Right atrium auricular region (tissue), 2 donors: ENCODE measurements at regions not wholly inside any gene's neighbourhood (a gene's known extent, or its start where the extent isn't known, plus 50 kb on each side); places are given as distances from the start of the nearest gene placed in this dataset.

Experiments used
- DNase-seq: peaks from one replicate; pipeline ENCODE4 v3.0.0-alpha.2; 2019; ENCODE audit warnings: low spot score
- H3K27ac ChIP-seq, 2 donors: fragments of 200-600 bp; sonication (generic); 1 replicate in 1 of 2; 2 replicates in 1 of 2; pipeline ENCODE4 v1.5.1; 2016 to 2019
- H3K27me3 ChIP-seq, 2 donors: fragments of 200-600 bp; sonication (generic); one replicate each; pipeline versions ENCODE4 v1.5.1 to v1.6.0; 2017 to 2019
- H3K36me3 ChIP-seq: fragments of 200-600 bp; sonication (generic); one replicate; pipeline ENCODE4 v1.5.1; 2016
- H3K4me1 ChIP-seq, 2 donors: fragments of 200-600 bp; sonication (generic); one replicate each; pipeline versions ENCODE4 v1.5.1 to v1.6.0; 2017 to 2019
- H3K4me3 ChIP-seq, 2 donors: fragments of 200-600 bp; sonication (generic); 1 replicate in 1 of 2; 2 replicates in 1 of 2; pipeline ENCODE4 v1.5.1; 2017 to 2019; ENCODE audit warnings: mild to moderate bottlenecking in 1 of 2, moderate library complexity in 1 of 2
- H3K9me3 ChIP-seq, 2 donors: fragments of 200-600 bp; sonication (generic); one replicate each; pipeline ENCODE4 v1.5.1; 2019
- TF ChIP-seq, protein P1 (sequence below), 2 donors: fragments of 200-600 bp; sonication (generic); IDR thresholded peaks; one replicate each; pipeline ENCODE4 v1.5.1; 2019; ENCODE audit warnings: antibody characterized with exemption in 2 of 2

DNA sequence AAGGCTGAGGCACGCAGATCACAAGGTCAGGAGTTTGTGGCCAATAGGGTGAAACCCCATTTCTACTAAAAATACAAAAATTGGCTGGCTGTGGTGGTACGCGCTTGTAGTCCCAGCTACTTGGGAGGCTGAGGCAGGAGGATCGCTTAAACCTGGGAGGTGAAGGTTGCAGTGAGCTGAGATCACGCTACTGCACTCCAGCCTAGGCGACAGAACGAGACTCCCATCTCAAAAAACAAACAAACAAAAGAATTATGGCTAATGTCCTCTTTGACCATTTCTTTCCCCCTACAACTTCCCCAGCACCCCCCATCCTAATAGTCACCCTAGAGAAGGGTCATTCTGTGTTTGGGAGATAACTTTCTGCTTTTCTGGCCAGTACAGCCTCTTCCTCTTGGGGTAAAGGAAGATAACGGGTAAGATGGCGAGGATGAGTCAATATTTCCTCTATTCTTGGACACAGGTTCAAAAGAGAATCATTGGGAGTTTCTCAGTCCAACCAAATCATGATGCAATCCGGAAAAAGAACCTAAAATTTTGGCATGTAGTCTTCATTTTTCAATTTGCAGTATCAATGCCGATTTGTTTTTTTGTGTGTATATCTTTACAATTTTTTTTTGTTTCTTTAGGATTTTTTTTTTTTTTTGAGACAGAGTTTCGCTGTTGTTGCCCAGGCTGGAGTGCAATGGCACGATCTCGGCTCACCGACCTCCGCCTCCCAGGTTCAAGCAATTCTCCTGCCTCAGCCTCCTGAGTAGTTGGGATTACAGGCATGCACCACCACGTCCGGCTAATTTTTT, 107.6 kb upstream of the MED13 start:
- Histone ChIP-seq H3K9me3 (no peaks in the 10 kb centered on the region), H3K27me3 (no peaks in the 10 kb centered on the region), H3K27ac (no peak overlapping the region), H3K36me3 (no peaks in the 10 kb centered on the region), H3K4me1 (no peaks in the 10 kb centered on the region), H3K4me3 (no peak overlapping the region)
- TF ChIP-seq, protein P1, sequence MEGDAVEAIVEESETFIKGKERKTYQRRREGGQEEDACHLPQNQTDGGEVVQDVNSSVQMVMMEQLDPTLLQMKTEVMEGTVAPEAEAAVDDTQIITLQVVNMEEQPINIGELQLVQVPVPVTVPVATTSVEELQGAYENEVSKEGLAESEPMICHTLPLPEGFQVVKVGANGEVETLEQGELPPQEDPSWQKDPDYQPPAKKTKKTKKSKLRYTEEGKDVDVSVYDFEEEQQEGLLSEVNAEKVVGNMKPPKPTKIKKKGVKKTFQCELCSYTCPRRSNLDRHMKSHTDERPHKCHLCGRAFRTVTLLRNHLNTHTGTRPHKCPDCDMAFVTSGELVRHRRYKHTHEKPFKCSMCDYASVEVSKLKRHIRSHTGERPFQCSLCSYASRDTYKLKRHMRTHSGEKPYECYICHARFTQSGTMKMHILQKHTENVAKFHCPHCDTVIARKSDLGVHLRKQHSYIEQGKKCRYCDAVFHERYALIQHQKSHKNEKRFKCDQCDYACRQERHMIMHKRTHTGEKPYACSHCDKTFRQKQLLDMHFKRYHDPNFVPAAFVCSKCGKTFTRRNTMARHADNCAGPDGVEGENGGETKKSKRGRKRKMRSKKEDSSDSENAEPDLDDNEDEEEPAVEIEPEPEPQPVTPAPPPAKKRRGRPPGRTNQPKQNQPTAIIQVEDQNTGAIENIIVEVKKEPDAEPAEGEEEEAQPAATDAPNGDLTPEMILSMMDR (IDR thresholded peaks at IDR 0.05), result no peak
- DNase-seq, result no peak

DNA sequence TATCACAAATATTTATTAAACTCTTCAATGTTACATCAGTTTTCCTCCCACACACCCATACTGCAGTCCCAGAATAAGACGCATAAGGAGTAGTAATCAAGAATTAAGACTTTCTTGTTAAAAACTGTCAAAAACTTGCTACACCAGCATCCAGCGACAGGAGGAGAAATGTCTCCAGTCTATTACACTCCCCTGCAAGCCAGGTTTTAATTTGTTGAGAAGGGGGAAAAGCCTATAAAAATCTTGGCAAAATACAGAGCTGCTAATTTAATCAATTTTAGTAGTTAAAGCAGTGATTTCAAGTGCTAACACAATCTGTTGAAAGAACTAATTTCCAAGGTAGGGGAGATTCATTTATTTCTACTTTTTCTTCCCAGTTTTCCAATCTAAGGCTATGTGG, 102.0 kb upstream of the MED13 start:
- DNase-seq, result no peak
- Histone ChIP-seq H3K4me3 (no peak overlapping the region), H3K9me3 (no peaks in the 10 kb centered on the region), H3K4me1 (no peaks in the 10 kb centered on the region), H3K36me3 (no peaks in the 10 kb centered on the region), H3K27ac (no peak overlapping the region), H3K27me3 (no peaks in the 10 kb centered on the region)
- TF ChIP-seq, protein P1 (IDR thresholded peaks at IDR 0.05), result no peak

GRCh38 chr17:62164747-62165722, 100.0 kb upstream of the MED13 start:
- TF ChIP-seq, protein P1 (IDR thresholded peaks at IDR 0.05), result no peak
- DNase-seq, result no peak
- Histone ChIP-seq H3K9me3 (no peaks in the 10 kb centered on the region), H3K36me3 (no peaks in the 10 kb centered on the region), H3K4me1 (no peaks in the 10 kb centered on the region), H3K27ac (no peak overlapping the region), H3K4me3 (no peak overlapping the region), H3K27me3 (no peaks in the 10 kb centered on the region)

GRCh38 chr17:62163847-62164246, 98.8 kb upstream of the MED13 start:
- no peak for DNase-seq
- Histone ChIP-seq H3K4me3 (no peak overlapping the region), H3K36me3 (no peaks in the 10 kb centered on the region), H3K27me3 (no peaks in the 10 kb centered on the region), H3K27ac (no peak overlapping the region), H3K9me3 (no peaks in the 10 kb centered on the region), H3K4me1 (no peaks in the 10 kb centered on the region)
- TF ChIP-seq, protein P1 (IDR thresholded peaks at IDR 0.05), result no peak

DNA sequence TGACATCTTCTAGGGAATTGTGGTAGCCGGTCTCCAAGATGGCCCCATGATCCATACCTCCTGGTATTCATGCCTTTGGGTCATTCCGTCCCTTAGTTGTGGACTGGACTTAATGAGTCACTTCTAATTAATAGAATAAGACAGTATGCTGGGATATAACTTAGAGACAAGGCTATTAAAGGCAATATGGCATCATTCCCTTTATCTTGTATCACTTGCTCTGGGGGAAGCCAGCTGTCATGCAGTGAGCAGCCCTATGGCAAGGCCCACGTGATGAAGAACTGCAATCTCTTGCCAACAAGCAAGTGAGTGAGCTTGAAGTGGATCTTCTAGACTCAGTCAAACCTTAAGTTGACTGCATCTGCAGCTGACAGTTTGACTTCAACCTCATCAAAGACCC, 97.8 kb upstream of the MED13 start:
- Histone ChIP-seq H3K27me3 (no peaks in the 10 kb centered on the region), H3K4me1 (no peaks in the 10 kb centered on the region), H3K9me3 (no peaks in the 10 kb centered on the region), H3K36me3 (no peaks in the 10 kb centered on the region), H3K27ac (no peak overlapping the region), H3K4me3 (no peak overlapping the region)
- TF ChIP-seq, protein P1 (IDR thresholded peaks at IDR 0.05), result no peak
- DNase-seq, result no peak
